HS-5 (cell line): ENCODE measurements at regions not wholly inside any gene's neighbourhood (a gene's known extent, or its start where the extent isn't known, plus 50 kb on each side); places are given as distances from the start of the nearest gene placed in this dataset.
"Not testable (repeated sequence)": the region's sequence is repeated elsewhere in the genome, so short reads cannot be mapped to it uniquely, and the experiment has no call there.

Experiments
- DNase-seq: peaks from one replicate; pipeline ENCODE4 v3.0.0-alpha.2; 2012; ENCODE audit warnings: low read depth

GRCh38 chr2:89797320-89798038, 1106.0 kb downstream of the RPIA start:
- no peak for DNase-seq

GRCh38 chr2:89801207-89801606, 1109.7 kb downstream of the RPIA start:
- DNase-seq, result not testable (repeated sequence)

GRCh38 chr2:89806363-89806762, 1114.9 kb downstream of the RPIA start:
- DNase-seq, result not testable (repeated sequence)

- no peak for DNase-seq
Measured at GRCh38 chr2:89811295-89811694, 1119.8 kb downstream of the RPIA start.

- not testable (repeated sequence) for DNase-seq
Measured at GRCh38 chr2:89811910-89812309, 1120.4 kb downstream of the RPIA start.

- not testable (repeated sequence) for DNase-seq
Measured at GRCh38 chr2:89814359-89814758, 1122.9 kb downstream of the RPIA start.

GRCh38 chr2:89818873-89819272, 1127.4 kb downstream of the RPIA start:
- DNase-seq, result no peak

- no peak for DNase-seq
Measured at GRCh38 chr2:89819809-89820208, 1128.3 kb downstream of the RPIA start.

- no peak for DNase-seq
Measured at GRCh38 chr2:89820248-89820647, 1128.8 kb downstream of the RPIA start.

GRCh38 chr2:89821455-89821945, 1130.0 kb downstream of the RPIA start:
- no peak for DNase-seq

GRCh38 chr2:89822342-89822741, 1130.9 kb downstream of the RPIA start:
- not testable (repeated sequence) for DNase-seq

- no peak for DNase-seq
Measured at GRCh38 chr2:89823556-89823955, 1132.1 kb downstream of the RPIA start.

GRCh38 chr2:89825034-89825433, 1133.6 kb downstream of the RPIA start:
- DNase-seq, result no peak

- not testable (repeated sequence) for DNase-seq
Measured at GRCh38 chr2:89826741-89827140, 1135.3 kb downstream of the RPIA start.

GRCh38 chr2:89827829-89828228, 1136.4 kb downstream of the RPIA start:
- not testable (repeated sequence) for DNase-seq

- DNase-seq, result not testable (repeated sequence)
Measured at GRCh38 chr2:89828416-89828815, 1136.9 kb downstream of the RPIA start.

- not testable (repeated sequence) for DNase-seq
Measured at GRCh38 chr2:89828961-89829631, 1137.6 kb downstream of the RPIA start.

- DNase-seq, result no peak
Measured at GRCh38 chr2:89829828-89830227, 1138.4 kb downstream of the RPIA start.

- DNase-seq, result not testable (repeated sequence)
Measured at GRCh38 chr2:89830341-89831218, 1139.1 kb downstream of the RPIA start.

GRCh38 chr2:89831641-89832498, 1140.4 kb downstream of the RPIA start:
- DNase-seq, result no peak

GRCh38 chr2:89833116-89833779, 1141.8 kb downstream of the RPIA start:
- DNase-seq, result no peak
